WTC11 (cell line): ENCODE measurements at regions not wholly inside any gene's neighbourhood (a gene's known extent, or its start where the extent isn't known, plus 50 kb on each side); places are given as distances from the start of the nearest gene placed in this dataset.

Experiments
- ATAC-seq: fragments of 200-7000 bp; cut with Tn5 transposase; 2 replicates; pipeline ENCODE4 v1.10.0; 2021; ENCODE audit warnings: mild to moderate bottlenecking, moderate library complexity
- CTCF ChIA-PET: fragments of 300-600 bp; sonication (Branson Sonifier 250); formaldehyde crosslinking; loops from one replicate; lab custom pipeline; 2021; ENCODE audit warnings: antibody characterized with exemption; lab: Charles Lee
- POLR2A ChIA-PET: fragments of 350-600 bp; sonication (Branson Sonifier 250); formaldehyde crosslinking; loops from one replicate; lab custom pipeline; 2021; ENCODE audit warnings: antibody characterized with exemption; lab: Charles Lee
- DNase-seq: peaks from one replicate; pipeline ENCODE4 v3.0.0; 2021; ENCODE audit warnings: low spot score
- H3K27ac Mint-ChIP-seq: 2 replicates; pipeline ENCODE4 v1.8.0; 2021; ENCODE audit warnings: mixed read lengths
- H3K27me3 Mint-ChIP-seq: 2 replicates; pipeline ENCODE4 v1.8.0; 2021; ENCODE audit warnings: low read depth, mild to moderate bottlenecking, moderate library complexity, mixed read lengths
- H3K36me3 Mint-ChIP-seq: 2 replicates; pipeline ENCODE4 v1.8.0; 2021; ENCODE audit warnings: mixed read lengths
- H3K4me1 Mint-ChIP-seq: 2 replicates; pipeline ENCODE4 v1.8.0; 2022; ENCODE audit warnings: mixed read lengths
- H3K4me3 Mint-ChIP-seq: 2 replicates; pipeline ENCODE4 v1.8.0; 2021; ENCODE audit warnings: mild to moderate bottlenecking, moderate library complexity, mixed read lengths
- H3K9me3 Mint-ChIP-seq: 2 replicates; pipeline ENCODE4 v1.8.0; 2021; ENCODE audit warnings: mixed read lengths
- ARID4B ChIP-seq: sonication (generic); formaldehyde crosslinking; IDR thresholded peaks from 2 replicates; pipeline ENCODE4 v1.8.0; 2023; ENCODE audit warnings: missing genetic modification reagents, mild to moderate bottlenecking, borderline replicate concordance
- CDX4 ChIP-seq: fragments of 250-450 bp; sonication (Bioruptor Pico); IDR thresholded peaks from 2 replicates; pipeline ENCODE4 v1.9.0; 2021; ENCODE audit warnings: moderate library complexity, mild to moderate bottlenecking, inconsistent platforms, borderline replicate concordance
- CREB1 ChIP-seq: sonication (generic); formaldehyde crosslinking; IDR thresholded peaks from 2 replicates; pipeline ENCODE4 v1.8.0; 2023; ENCODE audit warnings: mild to moderate bottlenecking, missing genetic modification reagents
- E2F5 ChIP-seq: sonication (generic); formaldehyde crosslinking; IDR thresholded peaks from 2 replicates; pipeline ENCODE4 v1.8.1; 2022; ENCODE audit warnings: mild to moderate bottlenecking, moderate library complexity, missing genetic modification reagents
- ERG ChIP-seq: fragments of 250-450 bp; sonication (Bioruptor Pico); IDR thresholded peaks from 2 replicates; pipeline ENCODE4 v1.8.0; 2021; ENCODE audit warnings: mild to moderate bottlenecking
- FOXP4 ChIP-seq: sonication (generic); formaldehyde crosslinking; IDR thresholded peaks from 2 replicates; pipeline ENCODE4 v1.8.0; 2022; ENCODE audit warnings: mild to moderate bottlenecking, missing genetic modification reagents
- KAT7 ChIP-seq: sonication (generic); formaldehyde crosslinking; IDR thresholded peaks from 2 replicates; pipeline ENCODE4 v1.8.1; 2023; ENCODE audit warnings: missing genetic modification reagents, mild to moderate bottlenecking, borderline replicate concordance
- NFATC4 ChIP-seq: fragments of 250-450 bp; sonication (Bioruptor Pico); IDR thresholded peaks from 2 replicates; pipeline ENCODE4 v1.9.0; 2021; ENCODE audit warnings: mild to moderate bottlenecking
- NFE2L1 ChIP-seq: sonication (generic); formaldehyde crosslinking; IDR thresholded peaks from 2 replicates; pipeline ENCODE4 v1.8.1; 2023; ENCODE audit warnings: missing genetic modification reagents
- NFYB ChIP-seq: sonication (generic); formaldehyde crosslinking; conservative IDR thresholded peaks from 2 replicates; pipeline ENCODE4 v1.8.0; 2022; ENCODE audit warnings: low read depth, missing genetic modification reagents
- PRRX2 ChIP-seq: fragments of 250-450 bp; sonication (Bioruptor Pico); IDR thresholded peaks from 2 replicates; pipeline ENCODE4 v1.8.0; 2021; ENCODE audit warnings: mild to moderate bottlenecking
- TP53 ChIP-seq: sonication (generic); formaldehyde crosslinking; IDR thresholded peaks from 2 replicates; pipeline ENCODE4 v1.8.1; 2023; ENCODE audit warnings: mild to moderate bottlenecking, missing genetic modification reagents
- USF1 ChIP-seq: sonication (generic); formaldehyde crosslinking; IDR thresholded peaks from 2 replicates; pipeline ENCODE4 v1.8.0; 2022; ENCODE audit warnings: mild to moderate bottlenecking, missing genetic modification reagents
- ZNF317 ChIP-seq: sonication (generic); formaldehyde crosslinking; IDR thresholded peaks from 2 replicates; pipeline ENCODE4 v1.8.1; 2023; ENCODE audit warnings: low read depth, mild to moderate bottlenecking, moderate library complexity, missing genetic modification reagents, borderline replicate concordance
- ZNF416 ChIP-seq: fragments of 250-450 bp; sonication (Bioruptor Pico); IDR thresholded peaks from 2 replicates; pipeline ENCODE4 v1.9.0; 2021; ENCODE audit warnings: mild to moderate bottlenecking, inconsistent platforms
- ZNF423 ChIP-seq: fragments of 250-450 bp; sonication (Bioruptor Pico); IDR thresholded peaks from 2 replicates; pipeline ENCODE4 v2.1.2; 2022; ENCODE audit warnings: mild to moderate bottlenecking, moderate library complexity
- ZSCAN18 ChIP-seq: fragments of 250-450 bp; sonication (Bioruptor Pico); IDR thresholded peaks from 2 replicates; pipeline ENCODE4 v2.1.2; 2022; ENCODE audit warnings: mild to moderate bottlenecking, moderate library complexity

- TF ChIP-seq ARID4B, result no peak
Measured at GRCh38 chr12:131463174-131463573, 247.7 kb upstream of the SFSWAP start (continued).

GRCh38 chr12:131464081-131464480 lies 246.8 kb upstream of the SFSWAP start:
- Mint-ChIP-seq H3K36me3 (no peaks in the 10 kb centered on the region), H3K27ac (no peak overlapping the region), H3K27me3 (no peaks in the 10 kb centered on the region), H3K9me3 (peaks cover 17% of the 10 kb centered on the region), H3K4me1 (no peaks in the 10 kb centered on the region), H3K4me3 (no peak overlapping the region)
- POLR2A ChIA-PET, result no interaction called here
- DNase-seq (no peak), ATAC-seq (no peak)
- CTCF ChIA-PET, result interaction anchor here (0.8 kb wide), 1 partner anchor 240 kb away, joined by 3 read pairs; no protein-coding TSS in a partner anchor
- TF ChIP-seq NFE2L1, result no peak
- TF ChIP-seq NFATC4 (CRISPR knock-in tag), result no peak
- no peak for TF ChIP-seq ERG
- TF ChIP-seq PRRX2, result no peak
- TF ChIP-seq ZNF416 (CRISPR knock-in tag), result no peak
- TF ChIP-seq KAT7 (CRISPR knock-in tag), result no peak
- no peak for TF ChIP-seq ARID4B
- no peak for TF ChIP-seq USF1 (CRISPR knock-in tag)
- no peak for TF ChIP-seq CREB1 (CRISPR knock-in tag)
- TF ChIP-seq E2F5 (CRISPR knock-in tag), result no peak
- TF ChIP-seq ZNF317 (CRISPR knock-in tag), result no peak
- no peak for TF ChIP-seq ZNF423 (CRISPR knock-in tag)
- TF ChIP-seq, all 79 proteins: peak for 0

- ATAC-seq, result no peak
- ChIA-PET CTCF (interaction anchor here (1.1 kb wide), 1 partner anchor 138 kb away, joined by 3 read pairs; no protein-coding TSS in a partner anchor), POLR2A (no interaction called here)
- Mint-ChIP-seq H3K27ac (no peak overlapping the region), H3K27me3 (no peaks in the 10 kb centered on the region), H3K36me3 (no peaks in the 10 kb centered on the region), H3K4me1 (peaks cover 3% of the 10 kb centered on the region; the same call in 1 of the 2 replicates), H3K4me3 (no peak overlapping the region), H3K9me3 (peaks cover 17% of the 10 kb centered on the region)
- no peak for DNase-seq
- TF ChIP-seq NFYB (CRISPR knock-in tag), result no peak
- TF ChIP-seq TP53 (CRISPR knock-in tag), result no peak
- TF ChIP-seq FOXP4 (CRISPR knock-in tag), result no peak
- no peak for TF ChIP-seq CDX4 (CRISPR knock-in tag)
- TF ChIP-seq ZSCAN18, result no peak
Measured at GRCh38 chr12:131466306-131466705, 244.6 kb upstream of the SFSWAP start.
